Parathyroid adenoma (tissue), 2 donors: ENCODE measurements at regions not wholly inside any gene's neighbourhood (a gene's known extent, or its start where the extent isn't known, plus 50 kb on each side); places are given as distances from the start of the nearest gene placed in this dataset.

ENCODE experiments used
- H2AFZ ChIP-seq: fragments of 300-600 bp; sonication (generic); one replicate; pipeline ENCODE4 v1.7.0; 2017; ENCODE audit warnings: antibody characterized with exemption, mild to moderate bottlenecking
- H3K27ac ChIP-seq: fragments of 300-600 bp; sonication (generic); one replicate; pipeline ENCODE4 v1.7.0; 2017
- H3K27me3 ChIP-seq: fragments of 300-600 bp; sonication (generic); one replicate; pipeline ENCODE4 v1.7.0; 2017; ENCODE audit warnings: low read length; ENCODE audit not compliant: control insufficient read depth, insufficient read depth
- H3K36me3 ChIP-seq: fragments of 300-600 bp; sonication (generic); one replicate; pipeline ENCODE4 v1.7.0; 2017; ENCODE audit warnings: low read length; ENCODE audit not compliant: control insufficient read depth, insufficient read depth
- H3K4me1 ChIP-seq: fragments of 300-600 bp; sonication (generic); one replicate; pipeline ENCODE4 v1.7.0; 2017; ENCODE audit warnings: control low read depth
- H3K4me2 ChIP-seq: fragments of 300-600 bp; sonication (generic); one replicate; pipeline ENCODE4 v1.7.0; 2017; ENCODE audit warnings: low read length
- H3K4me3 ChIP-seq: fragments of 300-600 bp; sonication (generic); one replicate; pipeline ENCODE4 v1.7.0; 2017; ENCODE audit warnings: low read depth, low read length
- H3K79me2 ChIP-seq: fragments of 300-600 bp; sonication (generic); one replicate; pipeline ENCODE4 v1.7.0; 2017; ENCODE audit warnings: control low read depth
- H3K9ac ChIP-seq: fragments of 300-600 bp; sonication (generic); one replicate; pipeline ENCODE4 v1.7.0; 2017; ENCODE audit warnings: mild to moderate bottlenecking
- H3K9me3 ChIP-seq: fragments of 300-600 bp; sonication (generic); one replicate; pipeline ENCODE4 v1.7.0; 2017; ENCODE audit warnings: low read length; ENCODE audit not compliant: control insufficient read depth
- CTCF ChIP-seq: fragments of 300-600 bp; sonication (generic); IDR thresholded peaks from one replicate; pipeline ENCODE4 v1.7.0; 2017; ENCODE audit warnings: antibody characterized with exemption, mild to moderate bottlenecking
- donor health status: primary hyperparathyroidism.

- Histone ChIP-seq H2AFZ (no peak overlapping the region), H3K9me3 (no peaks in the 10 kb centered on the region), H3K9ac (no peak overlapping the region), H3K79me2 (no peaks in the 10 kb centered on the region), H3K27ac (no peak overlapping the region), H3K4me1 (no peaks in the 10 kb centered on the region), H3K4me2 (no peak overlapping the region), H3K4me3 (no peak overlapping the region), H3K36me3 (no peaks in the 10 kb centered on the region), H3K27me3 (no peaks in the 10 kb centered on the region)
- no peak for TF ChIP-seq CTCF
Observed at GRCh38 chr6:167555836-167556235, 230.9 kb downstream of the TTLL2 start.

GRCh38 chr6:167557675-167558074 is 232.8 kb downstream of the TTLL2 start:
- H3K36me3 ChIP-seq, result no peaks in the 10 kb centered on the region
- H3K27me3 ChIP-seq, result no peaks in the 10 kb centered on the region
- H3K4me3 ChIP-seq, result no peak overlapping the region
- no peak overlapping the region for H3K4me2 ChIP-seq
- no peak overlapping the region for H2AFZ ChIP-seq
- TF ChIP-seq CTCF, result no peak
- H3K9me3 ChIP-seq, result no peaks in the 10 kb centered on the region
- no peak overlapping the region for H3K9ac ChIP-seq
- no peaks in the 10 kb centered on the region for H3K79me2 ChIP-seq
- no peak overlapping the region for H3K27ac ChIP-seq
- no peaks in the 10 kb centered on the region for H3K4me1 ChIP-seq

- Histone ChIP-seq H3K9me3 (no peaks in the 10 kb centered on the region), H3K79me2 (no peaks in the 10 kb centered on the region), H3K4me3 (no peak overlapping the region), H3K9ac (no peak overlapping the region), H3K4me1 (no peaks in the 10 kb centered on the region), H3K36me3 (no peaks in the 10 kb centered on the region), H3K27ac (no peak overlapping the region), H3K4me2 (no peak overlapping the region), H2AFZ (no peak overlapping the region), H3K27me3 (no peaks in the 10 kb centered on the region)
- TF ChIP-seq CTCF, result no peak
Observed at GRCh38 chr6:167558246-167559177, 233.6 kb downstream of the TTLL2 start.

GRCh38 chr6:167559675-167560479 is 235.0 kb downstream of the TTLL2 start:
- Histone ChIP-seq H3K27ac (no peak overlapping the region), H3K4me3 (no peak overlapping the region), H3K4me2 (no peak overlapping the region), H3K27me3 (no peaks in the 10 kb centered on the region), H3K36me3 (no peaks in the 10 kb centered on the region), H2AFZ (no peak overlapping the region), H3K4me1 (no peaks in the 10 kb centered on the region), H3K9me3 (no peaks in the 10 kb centered on the region), H3K79me2 (no peaks in the 10 kb centered on the region), H3K9ac (no peak overlapping the region)
- TF ChIP-seq CTCF, result no peak
